ENCODE measurements at regions not wholly inside any gene's neighbourhood (a gene's known extent, or its start where the extent isn't known, plus 50 kb on each side); places are given as distances from the start of the nearest gene placed in this dataset.

- no peaks in the 10 kb centered on the region for H3K36me3 ChIP-seq (replicated peaks in 1 of 2; ENCODE audit: control insufficient read depth in 1 of 2, insufficient read depth in 2 of 2, low read length in 2 of 2)
- no peak overlapping the region for H3K4me3 Mint-ChIP-seq
- H3K27ac ChIP-seq (ENCODE audit: low read depth in 1 of 2, low read length in 2 of 2) = no peak overlapping the region
- no peaks in the 10 kb centered on the region for H4K20me1 ChIP-seq (ENCODE audit: insufficient read depth, low read length)
- H3K9me3 Mint-ChIP-seq = peaks cover 0 to 4% (median 0%) of the 10 kb centered on the region in 7 donors
- peaks cover 10% of the 10 kb centered on the region for H3K4me1 Mint-ChIP-seq
- intact Hi-C loops (cut with micrococcal nuclease) = no loop called here
- H3K27ac Mint-ChIP-seq = no peak overlapping the region
- H3K4me1 ChIP-seq (ENCODE audit: control insufficient read depth in 1 of 2, insufficient read depth in 2 of 2, low read length in 2 of 2) = peaks cover 6 to 22% of the 10 kb centered on the region in 2 donors
- no peak overlapping the region for H2AFZ ChIP-seq (ENCODE audit: insufficient read depth, low read depth, low read length, poor library complexity, severe bottlenecking)
- H3K36me3 Mint-ChIP-seq = no peaks in the 10 kb centered on the region
- no peak overlapping the region for H3K4me3 ChIP-seq (replicated peaks in 1 of 3; ENCODE audit: low read depth in 2 of 3, low read length in 3 of 3)
- DNase-seq = no peak
- no peak overlapping the region for H3K4me2 ChIP-seq (replicated peaks; ENCODE audit: extremely low read depth, low read length, poor library complexity, severe bottlenecking)
- TF ChIP-seq CTCF (IDR thresholded peaks at IDR 0.05) = no peak
- H3K27me3 ChIP-seq (ENCODE audit: control insufficient read depth in 2 of 2, insufficient read depth in 2 of 2, low read length in 2 of 2) = no peaks in the 10 kb centered on the region
- H3K79me2 ChIP-seq (ENCODE audit: insufficient read depth, low read length) = no peaks in the 10 kb centered on the region
- H3K27me3 Mint-ChIP-seq (ENCODE audit: low read depth in 3 of 3) = peaks cover 0 to 2% (median 0%) of the 10 kb centered on the region in 3 donors
- WGBS (ENCODE audit: insufficient coverage) = 100% methylated on average over 2 of the region's 3 CpGs
- no peaks in the 10 kb centered on the region for H3K9me3 ChIP-seq (replicated peaks in 1 of 2; ENCODE audit: control insufficient read depth in 1 of 2, insufficient read depth in 1 of 2, low read length in 2 of 2)
- H3K9ac ChIP-seq (ENCODE audit: insufficient read depth, low read length, poor library complexity, severe bottlenecking) = no peak overlapping the region
Measured at GRCh38 chr6:91142154-91142553, 555.3 kb upstream of the MAP3K7 start.

DNA sequence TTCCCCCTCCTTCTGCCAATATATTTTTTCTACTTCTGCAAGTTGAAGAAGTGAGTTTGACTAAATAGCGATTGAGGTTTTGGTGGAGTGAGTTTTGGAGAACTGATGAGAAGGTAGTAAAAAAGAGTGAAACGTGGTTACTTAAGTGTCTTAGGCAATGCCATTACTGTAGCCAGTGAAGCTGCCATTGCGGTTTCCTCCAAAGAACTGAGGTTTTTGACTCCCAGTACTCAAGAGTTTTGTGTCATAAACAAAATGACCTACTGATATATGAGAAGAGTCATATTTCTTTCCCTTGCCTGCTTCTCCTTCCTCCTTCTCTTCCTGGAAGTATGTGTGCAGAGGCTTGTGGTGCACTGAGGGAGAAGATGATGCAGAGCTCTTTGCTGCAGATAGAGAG is 554.5 kb upstream of the MAP3K7 start:
- 50% methylated on average over 1 of the region's 3 CpGs for WGBS (ENCODE audit: insufficient coverage)
- no peaks in the 10 kb centered on the region for H3K36me3 ChIP-seq (replicated peaks in 1 of 2; ENCODE audit: control insufficient read depth in 1 of 2, insufficient read depth in 2 of 2, low read length in 2 of 2)
- H3K4me3 ChIP-seq (replicated peaks in 1 of 3; ENCODE audit: low read depth in 2 of 3, low read length in 3 of 3) = no peak overlapping the region
- no peak overlapping the region for H3K4me3 Mint-ChIP-seq
- no peak for TF ChIP-seq CTCF (IDR thresholded peaks at IDR 0.05)
- peaks cover 6 to 22% of the 10 kb centered on the region in 2 donors for H3K4me1 ChIP-seq (ENCODE audit: control insufficient read depth in 1 of 2, insufficient read depth in 2 of 2, low read length in 2 of 2)
- no peaks in the 10 kb centered on the region for H3K79me2 ChIP-seq (ENCODE audit: insufficient read depth, low read length)
- H3K27ac ChIP-seq (ENCODE audit: low read depth in 1 of 2, low read length in 2 of 2) = no peak overlapping the region
- intact Hi-C loops (cut with micrococcal nuclease) = no loop called here
- no peaks in the 10 kb centered on the region for H4K20me1 ChIP-seq (ENCODE audit: insufficient read depth, low read length)
- H3K9ac ChIP-seq (ENCODE audit: insufficient read depth, low read length, poor library complexity, severe bottlenecking) = no peak overlapping the region
- peaks cover 0 to 3% (median 0%) of the 10 kb centered on the region in 7 donors for H3K9me3 Mint-ChIP-seq
- no peaks in the 10 kb centered on the region for H3K36me3 Mint-ChIP-seq
- H3K27me3 Mint-ChIP-seq (ENCODE audit: low read depth in 3 of 3) = peaks cover 0 to 2% (median 0%) of the 10 kb centered on the region in 3 donors
- H3K9me3 ChIP-seq (replicated peaks in 1 of 2; ENCODE audit: control insufficient read depth in 1 of 2, insufficient read depth in 1 of 2, low read length in 2 of 2) = no peaks in the 10 kb centered on the region
- peak overlapping the region in 2 of 7 donors; percentile 74 to 76 for H3K27ac Mint-ChIP-seq
- H3K27me3 ChIP-seq (ENCODE audit: control insufficient read depth in 2 of 2, insufficient read depth in 2 of 2, low read length in 2 of 2) = no peaks in the 10 kb centered on the region
- DNase-seq = peak in 2 of 3 donors; percentile 3 to 16
- H2AFZ ChIP-seq (ENCODE audit: insufficient read depth, low read depth, low read length, poor library complexity, severe bottlenecking) = no peak overlapping the region
- H3K4me1 Mint-ChIP-seq = peaks cover 10% of the 10 kb centered on the region
- no peak overlapping the region for H3K4me2 ChIP-seq (replicated peaks; ENCODE audit: extremely low read depth, low read length, poor library complexity, severe bottlenecking)
